ENCODE measurements at regions not wholly inside any gene's neighbourhood (a gene's known extent, or its start where the extent isn't known, plus 50 kb on each side); places are given as distances from the start of the nearest gene placed in this dataset.

GRCh38 chr4:30471861-30472260 is 248.3 kb upstream of the PCDH7 start:
- H3K27me3 ChIP-seq (ENCODE audit: control insufficient read depth in 2 of 2, insufficient read depth in 1 of 2, low read length in 1 of 2) = no peaks in the 10 kb centered on the region
- H3K4me1 ChIP-seq (ENCODE audit: control insufficient read depth in 2 of 2, insufficient read depth in 2 of 2, low read length in 2 of 2) = no peaks in the 10 kb centered on the region
- no peaks in the 10 kb centered on the region for H3K36me3 ChIP-seq (ENCODE audit: control insufficient read depth in 2 of 2, insufficient read depth in 2 of 2, low read length in 1 of 2)
- peaks cover 0 to 2% of the 10 kb centered on the region in 2 donors for H3K9me3 ChIP-seq (ENCODE audit: control insufficient read depth in 2 of 2, insufficient read depth in 1 of 2, low read length in 1 of 2)
- H3K4me3 ChIP-seq (ENCODE audit: low read length in 2 of 2) = no peak overlapping the region
- WGBS = 84% methylated on average over 3 of the region's 3 CpGs
- no peak for DNase-seq (ENCODE audit: low read depth in 6 of 9, low spot score in 9 of 9)
- H3K27ac ChIP-seq (ENCODE audit: low read depth in 1 of 2, low read length in 1 of 2) = no peak overlapping the region

GRCh38 chr4:30473225-30473624 is 246.9 kb upstream of the PCDH7 start:
- WGBS = 74% methylated on average over 2 of the region's 2 CpGs
- H3K4me3 ChIP-seq (ENCODE audit: low read length in 2 of 2) = no peak overlapping the region
- no peaks in the 10 kb centered on the region for H3K36me3 ChIP-seq (ENCODE audit: control insufficient read depth in 2 of 2, insufficient read depth in 2 of 2, low read length in 1 of 2)
- no peak for DNase-seq (ENCODE audit: low read depth in 6 of 9, low spot score in 9 of 9)
- H3K27me3 ChIP-seq (ENCODE audit: control insufficient read depth in 2 of 2, insufficient read depth in 1 of 2, low read length in 1 of 2) = no peaks in the 10 kb centered on the region
- H3K4me1 ChIP-seq (ENCODE audit: control insufficient read depth in 2 of 2, insufficient read depth in 2 of 2, low read length in 2 of 2) = no peaks in the 10 kb centered on the region
- no peaks in the 10 kb centered on the region for H3K9me3 ChIP-seq (ENCODE audit: control insufficient read depth in 2 of 2, insufficient read depth in 1 of 2, low read length in 1 of 2)
- no peak overlapping the region for H3K27ac ChIP-seq (ENCODE audit: low read depth in 1 of 2, low read length in 1 of 2)

GRCh38 chr4:30495251-30495650 is 224.9 kb upstream of the PCDH7 start:
- Histone ChIP-seq H3K4me3 (ENCODE audit: low read length in 2 of 2) (no peak overlapping the region), H3K4me1 (ENCODE audit: control insufficient read depth in 2 of 2, insufficient read depth in 2 of 2, low read length in 2 of 2) (no peaks in the 10 kb centered on the region), H3K36me3 (ENCODE audit: control insufficient read depth in 2 of 2, insufficient read depth in 2 of 2, low read length in 1 of 2) (no peaks in the 10 kb centered on the region), H3K9me3 (ENCODE audit: control insufficient read depth in 2 of 2, insufficient read depth in 1 of 2, low read length in 1 of 2) (peaks cover 0 to 5% of the 10 kb centered on the region in 2 donors), H3K27me3 (ENCODE audit: control insufficient read depth in 2 of 2, insufficient read depth in 1 of 2, low read length in 1 of 2) (no peaks in the 10 kb centered on the region), H3K27ac (ENCODE audit: low read depth in 1 of 2, low read length in 1 of 2) (no peak overlapping the region)
- WGBS = 95% methylated on average over 3 of the region's 3 CpGs
- DNase-seq (ENCODE audit: low read depth in 6 of 9, low spot score in 9 of 9) = no peak

- Histone ChIP-seq H3K4me3 (ENCODE audit: low read length in 2 of 2) (no peak overlapping the region), H3K4me1 (ENCODE audit: control insufficient read depth in 2 of 2, insufficient read depth in 2 of 2, low read length in 2 of 2) (no peaks in the 10 kb centered on the region), H3K27ac (ENCODE audit: low read depth in 1 of 2, low read length in 1 of 2) (no peak overlapping the region), H3K9me3 (ENCODE audit: control insufficient read depth in 2 of 2, insufficient read depth in 1 of 2, low read length in 1 of 2) (peaks cover 0 to 5% of the 10 kb centered on the region in 2 donors), H3K27me3 (ENCODE audit: control insufficient read depth in 2 of 2, insufficient read depth in 1 of 2, low read length in 1 of 2) (no peaks in the 10 kb centered on the region), H3K36me3 (ENCODE audit: control insufficient read depth in 2 of 2, insufficient read depth in 2 of 2, low read length in 1 of 2) (no peaks in the 10 kb centered on the region)
- DNase-seq (ENCODE audit: low read depth in 6 of 9, low spot score in 9 of 9) = no peak
- WGBS = 91% methylated on average over 3 of the region's 3 CpGs
Observed at GRCh38 chr4:30495651-30496310, 224.4 kb upstream of the PCDH7 start.

- H3K9me3 ChIP-seq (ENCODE audit: control insufficient read depth in 2 of 2, insufficient read depth in 1 of 2, low read length in 1 of 2) = no peaks in the 10 kb centered on the region
- DNase-seq (ENCODE audit: low read depth in 6 of 9, low spot score in 9 of 9) = no peak
- no peaks in the 10 kb centered on the region for H3K4me1 ChIP-seq (ENCODE audit: control insufficient read depth in 2 of 2, insufficient read depth in 2 of 2, low read length in 2 of 2)
- no peak overlapping the region for H3K27ac ChIP-seq (ENCODE audit: low read depth in 1 of 2, low read length in 1 of 2)
- no peak overlapping the region for H3K4me3 ChIP-seq (ENCODE audit: low read length in 2 of 2)
- no peaks in the 10 kb centered on the region for H3K27me3 ChIP-seq (ENCODE audit: control insufficient read depth in 2 of 2, insufficient read depth in 1 of 2, low read length in 1 of 2)
- H3K36me3 ChIP-seq (ENCODE audit: control insufficient read depth in 2 of 2, insufficient read depth in 2 of 2, low read length in 1 of 2) = no peaks in the 10 kb centered on the region
Observed at GRCh38 chr4:30511751-30512150, 208.4 kb upstream of the PCDH7 start.

- no peaks in the 10 kb centered on the region for H3K4me1 ChIP-seq (ENCODE audit: control insufficient read depth in 2 of 2, insufficient read depth in 2 of 2, low read length in 2 of 2)
- no peak for DNase-seq (ENCODE audit: low read depth in 6 of 9, low spot score in 9 of 9)
- H3K4me3 ChIP-seq (ENCODE audit: low read length in 2 of 2) = no peak overlapping the region
- WGBS = 46% methylated on average over 2 of the region's 2 CpGs
- H3K27me3 ChIP-seq (ENCODE audit: control insufficient read depth in 2 of 2, insufficient read depth in 1 of 2, low read length in 1 of 2) = no peaks in the 10 kb centered on the region
- H3K27ac ChIP-seq (ENCODE audit: low read depth in 1 of 2, low read length in 1 of 2) = no peak overlapping the region
- no peaks in the 10 kb centered on the region for H3K9me3 ChIP-seq (ENCODE audit: control insufficient read depth in 2 of 2, insufficient read depth in 1 of 2, low read length in 1 of 2)
- H3K36me3 ChIP-seq (ENCODE audit: control insufficient read depth in 2 of 2, insufficient read depth in 2 of 2, low read length in 1 of 2) = no peaks in the 10 kb centered on the region
Observed at GRCh38 chr4:30518211-30518610, 202.0 kb upstream of the PCDH7 start.

GRCh38 chr4:30525662-30526315 is 194.4 kb upstream of the PCDH7 start:
- H3K36me3 ChIP-seq (ENCODE audit: control insufficient read depth in 2 of 2, insufficient read depth in 2 of 2, low read length in 1 of 2) = no peaks in the 10 kb centered on the region
- no peaks in the 10 kb centered on the region for H3K27me3 ChIP-seq (ENCODE audit: control insufficient read depth in 2 of 2, insufficient read depth in 1 of 2, low read length in 1 of 2)
- H3K9me3 ChIP-seq (ENCODE audit: control insufficient read depth in 2 of 2, insufficient read depth in 1 of 2, low read length in 1 of 2) = peaks cover 0 to 8% of the 10 kb centered on the region in 2 donors
- no peak overlapping the region for H3K27ac ChIP-seq (ENCODE audit: low read depth in 1 of 2, low read length in 1 of 2)
- H3K4me1 ChIP-seq (ENCODE audit: control insufficient read depth in 2 of 2, insufficient read depth in 2 of 2, low read length in 2 of 2) = no peaks in the 10 kb centered on the region
- DNase-seq (ENCODE audit: low read depth in 6 of 9, low spot score in 9 of 9) = no peak
- 89% methylated on average over 5 of the region's 5 CpGs for WGBS
- no peak overlapping the region for H3K4me3 ChIP-seq (ENCODE audit: low read length in 2 of 2)

GRCh38 chr4:30535255-30535654 is 184.9 kb upstream of the PCDH7 start:
- H3K36me3 ChIP-seq (ENCODE audit: control insufficient read depth in 2 of 2, insufficient read depth in 2 of 2, low read length in 1 of 2) = no peaks in the 10 kb centered on the region
- DNase-seq (ENCODE audit: low read depth in 6 of 9, low spot score in 9 of 9) = no peak
- no peaks in the 10 kb centered on the region for H3K4me1 ChIP-seq (ENCODE audit: control insufficient read depth in 2 of 2, insufficient read depth in 2 of 2, low read length in 2 of 2)
- no peak overlapping the region for H3K4me3 ChIP-seq (ENCODE audit: low read length in 2 of 2)
- WGBS = 95% methylated on average over 3 of the region's 3 CpGs
- no peaks in the 10 kb centered on the region for H3K27me3 ChIP-seq (ENCODE audit: control insufficient read depth in 2 of 2, insufficient read depth in 1 of 2, low read length in 1 of 2)
- H3K27ac ChIP-seq (ENCODE audit: low read depth in 1 of 2, low read length in 1 of 2) = no peak overlapping the region
- H3K9me3 ChIP-seq (ENCODE audit: control insufficient read depth in 2 of 2, insufficient read depth in 1 of 2, low read length in 1 of 2) = peaks cover 0 to 2% of the 10 kb centered on the region in 2 donors

GRCh38 chr4:30536231-30536630 is 183.9 kb upstream of the PCDH7 start:
- Histone ChIP-seq H3K4me1 (ENCODE audit: control insufficient read depth in 2 of 2, insufficient read depth in 2 of 2, low read length in 2 of 2) (no peaks in the 10 kb centered on the region), H3K36me3 (ENCODE audit: control insufficient read depth in 2 of 2, insufficient read depth in 2 of 2, low read length in 1 of 2) (no peaks in the 10 kb centered on the region), H3K9me3 (ENCODE audit: control insufficient read depth in 2 of 2, insufficient read depth in 1 of 2, low read length in 1 of 2) (peaks cover 0 to 2% of the 10 kb centered on the region in 2 donors), H3K27ac (ENCODE audit: low read depth in 1 of 2, low read length in 1 of 2) (no peak overlapping the region), H3K27me3 (ENCODE audit: control insufficient read depth in 2 of 2, insufficient read depth in 1 of 2, low read length in 1 of 2) (no peaks in the 10 kb centered on the region), H3K4me3 (ENCODE audit: low read length in 2 of 2) (no peak overlapping the region)
- DNase-seq (ENCODE audit: low read depth in 6 of 9, low spot score in 9 of 9) = no peak
- WGBS = 80% methylated on average over 2 of the region's 2 CpGs
